Right atrium auricular region (tissue), 2 donors: ENCODE measurements at regions not wholly inside any gene's neighbourhood (a gene's known extent, or its start where the extent isn't known, plus 50 kb on each side); places are given as distances from the start of the nearest gene placed in this dataset.

Experiments
- DNase-seq: peaks from one replicate; pipeline ENCODE4 v3.0.0-alpha.2; 2019; ENCODE audit warnings: low spot score
- H3K27ac ChIP-seq, 2 donors: fragments of 200-600 bp; sonication (generic); 1 replicate in 1 of 2; 2 replicates in 1 of 2; pipeline ENCODE4 v1.5.1; 2016 to 2019
- H3K27me3 ChIP-seq, 2 donors: fragments of 200-600 bp; sonication (generic); one replicate each; pipeline versions ENCODE4 v1.5.1 to v1.6.0; 2017 to 2019
- H3K36me3 ChIP-seq: fragments of 200-600 bp; sonication (generic); one replicate; pipeline ENCODE4 v1.5.1; 2016
- H3K4me1 ChIP-seq, 2 donors: fragments of 200-600 bp; sonication (generic); one replicate each; pipeline versions ENCODE4 v1.5.1 to v1.6.0; 2017 to 2019
- H3K4me3 ChIP-seq, 2 donors: fragments of 200-600 bp; sonication (generic); 1 replicate in 1 of 2; 2 replicates in 1 of 2; pipeline ENCODE4 v1.5.1; 2017 to 2019; ENCODE audit warnings: mild to moderate bottlenecking in 1 of 2, moderate library complexity in 1 of 2
- H3K9me3 ChIP-seq, 2 donors: fragments of 200-600 bp; sonication (generic); one replicate each; pipeline ENCODE4 v1.5.1; 2019
- TF ChIP-seq, protein P1 (sequence below), 2 donors: fragments of 200-600 bp; sonication (generic); IDR thresholded peaks; one replicate each; pipeline ENCODE4 v1.5.1; 2019; ENCODE audit warnings: antibody characterized with exemption in 2 of 2

DNA sequence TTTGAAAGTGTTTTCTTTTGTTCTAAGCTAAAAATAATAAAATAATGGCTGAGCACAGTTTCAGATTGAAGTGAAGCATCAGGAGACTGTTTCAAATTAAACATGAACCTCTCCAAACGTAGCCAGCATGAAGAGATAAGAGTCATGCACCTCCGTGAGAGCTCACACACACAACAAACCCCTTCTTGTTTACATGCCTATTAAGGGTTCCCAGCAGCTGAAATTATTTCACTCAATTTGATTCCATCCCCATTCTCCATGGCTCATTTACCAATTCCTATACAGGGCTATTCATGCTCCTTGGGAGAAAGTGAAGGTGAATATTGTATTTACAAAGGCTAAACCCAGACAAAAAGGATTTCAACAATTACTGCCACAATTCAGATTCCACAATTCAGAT, 954.1 kb upstream of the INTU start:
- Histone ChIP-seq H3K36me3 (no peaks in the 10 kb centered on the region), H3K4me1 (no peaks in the 10 kb centered on the region), H3K9me3 (no peaks in the 10 kb centered on the region), H3K4me3 (no peak overlapping the region), H3K27me3 (no peaks in the 10 kb centered on the region), H3K27ac (no peak overlapping the region)
- DNase-seq, result no peak
- TF ChIP-seq, protein P1, sequence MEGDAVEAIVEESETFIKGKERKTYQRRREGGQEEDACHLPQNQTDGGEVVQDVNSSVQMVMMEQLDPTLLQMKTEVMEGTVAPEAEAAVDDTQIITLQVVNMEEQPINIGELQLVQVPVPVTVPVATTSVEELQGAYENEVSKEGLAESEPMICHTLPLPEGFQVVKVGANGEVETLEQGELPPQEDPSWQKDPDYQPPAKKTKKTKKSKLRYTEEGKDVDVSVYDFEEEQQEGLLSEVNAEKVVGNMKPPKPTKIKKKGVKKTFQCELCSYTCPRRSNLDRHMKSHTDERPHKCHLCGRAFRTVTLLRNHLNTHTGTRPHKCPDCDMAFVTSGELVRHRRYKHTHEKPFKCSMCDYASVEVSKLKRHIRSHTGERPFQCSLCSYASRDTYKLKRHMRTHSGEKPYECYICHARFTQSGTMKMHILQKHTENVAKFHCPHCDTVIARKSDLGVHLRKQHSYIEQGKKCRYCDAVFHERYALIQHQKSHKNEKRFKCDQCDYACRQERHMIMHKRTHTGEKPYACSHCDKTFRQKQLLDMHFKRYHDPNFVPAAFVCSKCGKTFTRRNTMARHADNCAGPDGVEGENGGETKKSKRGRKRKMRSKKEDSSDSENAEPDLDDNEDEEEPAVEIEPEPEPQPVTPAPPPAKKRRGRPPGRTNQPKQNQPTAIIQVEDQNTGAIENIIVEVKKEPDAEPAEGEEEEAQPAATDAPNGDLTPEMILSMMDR (IDR thresholded peaks at IDR 0.05), result no peak

DNA sequence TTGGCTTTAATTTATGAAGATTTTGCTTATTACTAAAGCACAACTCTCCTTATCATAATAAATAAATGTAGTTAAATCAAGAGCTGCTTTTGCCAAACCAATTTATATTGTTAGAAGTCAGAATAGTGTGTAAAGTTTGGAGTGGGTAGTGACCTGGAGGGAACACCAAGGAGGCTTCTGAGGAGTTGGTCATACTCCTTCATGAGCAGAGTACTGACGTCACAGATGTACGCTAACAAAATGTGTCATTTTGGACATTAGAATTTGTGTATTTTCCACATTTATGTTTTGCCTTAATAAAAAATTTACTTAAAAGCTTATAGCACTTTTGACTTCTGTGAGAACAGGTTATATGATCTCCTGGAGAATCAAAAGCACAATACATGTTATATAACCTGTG, 953.5 kb upstream of the INTU start:
- Histone ChIP-seq H3K27me3 (no peaks in the 10 kb centered on the region), H3K36me3 (no peaks in the 10 kb centered on the region), H3K4me3 (no peak overlapping the region), H3K9me3 (no peaks in the 10 kb centered on the region), H3K4me1 (no peaks in the 10 kb centered on the region), H3K27ac (no peak overlapping the region)
- TF ChIP-seq, protein P1 (IDR thresholded peaks at IDR 0.05), result no peak
- no peak for DNase-seq

DNA sequence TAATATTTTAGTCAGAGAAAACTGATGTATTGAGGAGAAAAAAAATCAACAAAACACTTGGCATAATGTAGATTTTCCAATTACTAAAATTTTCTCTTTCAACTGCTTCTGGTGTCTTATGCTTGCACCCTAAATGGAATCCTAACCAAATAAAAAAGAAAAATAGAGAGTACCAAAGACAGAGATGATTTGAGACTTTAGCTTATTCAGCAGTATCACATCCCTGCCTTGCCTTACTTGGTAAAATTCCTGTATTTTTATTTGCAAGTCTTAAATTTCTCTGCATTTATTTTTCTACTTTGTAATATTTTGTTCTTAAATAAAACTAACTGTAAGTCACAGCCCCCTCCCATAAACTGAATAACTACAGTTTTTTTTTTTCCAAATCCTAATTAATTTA, 950.5 kb upstream of the INTU start:
- TF ChIP-seq, protein P1 (IDR thresholded peaks at IDR 0.05), result no peak
- no peak for DNase-seq
- Histone ChIP-seq H3K27ac (no peak overlapping the region), H3K9me3 (no peaks in the 10 kb centered on the region), H3K4me3 (no peak overlapping the region), H3K4me1 (no peaks in the 10 kb centered on the region), H3K36me3 (no peaks in the 10 kb centered on the region), H3K27me3 (no peaks in the 10 kb centered on the region)

DNA sequence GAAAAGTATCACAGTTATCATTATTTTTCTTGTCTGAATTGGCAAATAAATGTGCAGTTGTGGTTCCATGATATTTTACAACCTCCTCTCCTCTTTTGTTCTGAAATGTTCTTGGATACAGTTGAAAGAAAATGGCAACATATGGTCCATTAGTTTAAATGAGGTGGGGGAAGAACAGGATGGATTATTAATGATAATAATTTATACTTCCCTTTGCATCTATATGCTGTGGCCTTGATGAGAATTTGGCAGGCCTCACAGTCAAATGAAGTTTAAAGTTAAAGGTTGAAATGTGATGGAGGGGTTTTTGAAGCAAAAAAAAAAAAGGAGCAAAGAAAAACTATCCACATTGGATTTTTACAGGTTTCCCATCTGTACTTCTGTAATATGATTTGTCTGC, 946.3 kb upstream of the INTU start:
- H3K4me1 ChIP-seq, result no peaks in the 10 kb centered on the region
- TF ChIP-seq, protein P1 (IDR thresholded peaks at IDR 0.05), result no peak

DNA sequence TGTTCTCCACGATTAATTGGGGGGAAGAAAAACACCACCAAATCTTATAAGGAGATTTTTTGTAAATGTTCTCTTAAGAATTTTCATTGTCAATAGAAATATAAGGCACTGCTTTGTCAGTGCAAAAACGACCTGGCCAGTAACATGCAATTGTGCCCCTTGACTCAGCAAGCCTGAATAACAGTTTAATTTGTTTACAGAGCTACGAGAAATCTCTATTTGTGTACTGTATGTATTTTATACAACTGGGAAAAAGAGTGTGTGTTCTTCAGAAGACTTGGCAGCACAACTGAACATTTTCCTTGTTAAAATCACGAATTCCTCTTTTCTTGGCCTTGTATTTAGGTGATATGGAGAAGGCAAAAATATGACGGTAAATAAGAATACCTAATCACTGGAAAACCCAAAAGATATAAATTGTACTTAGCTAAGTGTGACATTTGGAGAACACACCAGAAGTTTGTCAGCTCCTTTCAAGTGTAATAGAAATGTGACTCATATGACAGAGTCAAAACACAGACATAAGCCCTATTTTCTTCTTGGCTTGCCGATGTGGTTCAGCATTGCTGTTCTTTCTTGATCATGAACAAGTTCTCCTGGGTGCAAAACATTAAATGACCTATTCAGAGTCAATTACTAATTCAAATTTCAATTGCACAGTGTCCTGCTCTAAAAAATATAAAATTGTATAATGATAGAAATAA, 945.0 kb upstream of the INTU start:
- Histone ChIP-seq H3K27ac (peak overlapping the region in 1 of 2 donors; percentile 38), H3K4me3 (no peak overlapping the region), H3K4me1 (no peaks in the 10 kb centered on the region), H3K36me3 (no peaks in the 10 kb centered on the region), H3K27me3 (no peaks in the 10 kb centered on the region), H3K9me3 (no peaks in the 10 kb centered on the region)
- DNase-seq, result no peak
- TF ChIP-seq, protein P1 (IDR thresholded peaks at IDR 0.05), result no peak

More for the DNA sequence above, 946.3 kb upstream of the INTU start:
- H3K36me3 ChIP-seq, result no peaks in the 10 kb centered on the region
- H3K27ac ChIP-seq, result no peak overlapping the region
- no peak for DNase-seq
- H3K9me3 ChIP-seq, result no peaks in the 10 kb centered on the region
- H3K27me3 ChIP-seq, result no peaks in the 10 kb centered on the region
- H3K4me3 ChIP-seq, result no peak overlapping the region

DNA sequence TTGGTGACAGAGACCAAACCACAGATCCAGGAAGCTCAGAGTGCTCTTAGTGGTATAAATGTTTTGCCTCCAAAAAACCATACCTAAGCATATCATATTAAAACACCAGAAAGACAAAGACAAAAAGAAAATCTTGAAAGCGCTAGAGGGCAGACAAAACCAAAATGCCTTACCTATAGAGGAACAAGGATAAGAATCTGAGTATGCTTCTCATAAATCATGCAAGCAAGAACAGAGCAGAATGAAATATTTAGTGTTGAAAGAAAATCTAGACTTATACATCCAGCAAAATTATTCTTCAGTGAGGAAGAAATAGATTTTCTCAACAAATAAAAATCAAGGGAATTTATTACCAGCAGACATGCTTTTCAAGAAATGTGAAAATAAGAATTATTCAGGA, 941.0 kb upstream of the INTU start:
- H3K4me3 ChIP-seq, result no peak overlapping the region
- no peaks in the 10 kb centered on the region for H3K4me1 ChIP-seq
- DNase-seq, result no peak
- H3K36me3 ChIP-seq, result no peaks in the 10 kb centered on the region
- H3K9me3 ChIP-seq, result no peaks in the 10 kb centered on the region
- TF ChIP-seq, protein P1 (IDR thresholded peaks at IDR 0.05), result no peak
- H3K27me3 ChIP-seq, result no peaks in the 10 kb centered on the region
- H3K27ac ChIP-seq, result no peak overlapping the region
